Thyroid gland (tissue), 4 donors: ENCODE measurements at regions not wholly inside any gene's neighbourhood (a gene's known extent, or its start where the extent isn't known, plus 50 kb on each side); places are given as distances from the start of the nearest gene placed in this dataset.

ENCODE experiments used
- CTCF ChIP-seq, 6 experiments: fragments of 200-600 bp in 3 of 6; fragments of 450-650 bp in 3 of 6; sonication (generic) in 3 of 6; IDR thresholded peaks; one replicate each; pipeline ENCODE4 v1.5.1; 2016 to 2019; ENCODE audit warnings: antibody characterized with exemption in 6 of 6, mild to moderate bottlenecking in 2 of 6, inconsistent platforms in 1 of 6, moderate library complexity in 1 of 6
- POLR2A ChIP-seq, 2 donors: fragments of 450-650 bp; IDR thresholded peaks; one replicate each; pipeline ENCODE4 v1.6.1; 2017; ENCODE audit warnings: antibody characterized with exemption in 2 of 2, mild to moderate bottlenecking in 2 of 2, moderate library complexity in 1 of 2

GRCh38 chr1:106304106-106304505 lies 752.4 kb upstream of the PRMT6 start:
- no peak for TF ChIP-seq CTCF (IDR thresholded peaks at IDR 0.05)
- no peak for TF ChIP-seq POLR2A (IDR thresholded peaks at IDR 0.05)
